NCI-H2029 treated with DMSO at 0.1 percent for 48 hours (cell line): ENCODE measurements at regions not wholly inside any gene's neighbourhood (a gene's known extent, or its start where the extent isn't known, plus 50 kb on each side); places are given as distances from the start of the nearest gene placed in this dataset.
"Not testable (repeated sequence)": the region's sequence is repeated elsewhere in the genome, so short reads cannot be mapped to it uniquely, and the experiment has no call there.

Source experiments
- DNase-seq: peaks from one replicate; lab custom pipeline; 2025; lab: John Stamatoyannopoulos, UW

- DNase-seq = no peak
Observed at GRCh38 chr4:116018831-116019230, 905.4 kb upstream of the NDST4 start.

- DNase-seq = no peak
Observed at GRCh38 chr4:116016201-116016600, 902.8 kb upstream of the NDST4 start.

GRCh38 chr4:116015549-116015948, 902.1 kb upstream of the NDST4 start:
- DNase-seq = no peak

- DNase-seq = no peak
Observed at GRCh38 chr4:116015062-116015461, 901.6 kb upstream of the NDST4 start.

GRCh38 chr4:116010923-116011322, 897.5 kb upstream of the NDST4 start:
- no peak for DNase-seq

GRCh38 chr4:116005806-116006088, 892.3 kb upstream of the NDST4 start:
- no peak for DNase-seq

GRCh38 chr4:116005037-116005805, 891.8 kb upstream of the NDST4 start:
- no peak for DNase-seq

- no peak for DNase-seq
Observed at GRCh38 chr4:116001291-116001690, 887.9 kb upstream of the NDST4 start.

- DNase-seq = no peak
Observed at GRCh38 chr4:115986573-115986972, 873.2 kb upstream of the NDST4 start.

- not testable (repeated sequence) for DNase-seq
Observed at GRCh38 chr4:115975421-115976001, 862.1 kb upstream of the NDST4 start.

GRCh38 chr4:115973768-115974167, 860.3 kb upstream of the NDST4 start:
- no peak for DNase-seq

- DNase-seq = no peak
Observed at GRCh38 chr4:115972967-115973366, 859.5 kb upstream of the NDST4 start.

- no peak for DNase-seq
Observed at GRCh38 chr4:115970859-115971258, 857.4 kb upstream of the NDST4 start.

- DNase-seq = no peak
Observed at GRCh38 chr4:115969756-115970155, 856.3 kb upstream of the NDST4 start.

- DNase-seq = no peak
Observed at GRCh38 chr4:115965588-115965987, 852.2 kb upstream of the NDST4 start.

GRCh38 chr4:115956054-115956796, 842.8 kb upstream of the NDST4 start:
- not testable (repeated sequence) for DNase-seq

- no peak for DNase-seq
Observed at GRCh38 chr4:115950806-115951205, 837.4 kb upstream of the NDST4 start.

- DNase-seq = not testable (repeated sequence)
Observed at GRCh38 chr4:115949974-115950743, 836.7 kb upstream of the NDST4 start.

GRCh38 chr4:115945026-115945425, 831.6 kb upstream of the NDST4 start:
- no peak for DNase-seq

GRCh38 chr4:115944146-115944905, 830.9 kb upstream of the NDST4 start:
- no peak for DNase-seq

- no peak for DNase-seq
Observed at GRCh38 chr4:115938764-115939443, 825.5 kb upstream of the NDST4 start.
